Right forelimb (tissue), 1 donor: ENCODE measurements at regions not wholly inside any gene's neighbourhood (a gene's known extent, or its start where the extent isn't known, plus 50 kb on each side); places are given as distances from the start of the nearest gene placed in this dataset.

Experiments used
- DNase-seq: peaks from one replicate; pipeline ENCODE4 v3.0.0-alpha.2; 2018

DNA sequence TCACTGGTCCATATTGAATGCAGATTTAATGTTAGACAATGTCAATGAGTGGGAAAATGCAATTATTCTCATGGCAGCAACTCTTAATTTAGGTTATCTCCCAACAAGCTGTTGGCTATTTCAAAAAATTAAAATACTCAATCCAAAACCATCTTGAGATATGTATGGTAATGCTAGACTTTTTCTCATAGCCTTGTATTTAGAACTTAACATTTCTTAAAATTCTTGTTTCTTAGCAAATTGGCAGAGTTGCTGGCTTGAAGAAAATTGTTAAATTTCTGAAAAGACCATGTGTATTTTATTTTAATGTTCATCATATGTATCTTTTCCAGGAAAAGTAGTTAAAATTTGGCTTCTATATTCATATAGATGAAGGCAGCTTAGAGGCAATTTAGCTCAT lies 1355.1 kb downstream of the PCDH9 start:
- no peak for DNase-seq

GRCh38 chr13:65872448-65872847 lies 1357.7 kb downstream of the PCDH9 start:
- DNase-seq: no peak

- DNase-seq: no peak
Observed at GRCh38 chr13:65868884-65869283, 1361.3 kb downstream of the PCDH9 start.

GRCh38 chr13:65868099-65868498 lies 1362.0 kb downstream of the PCDH9 start:
- no peak for DNase-seq

GRCh38 chr13:65866138-65866537 lies 1364.0 kb downstream of the PCDH9 start:
- no peak for DNase-seq

- no peak for DNase-seq
Observed at GRCh38 chr13:65865206-65865605, 1364.9 kb downstream of the PCDH9 start.

DNA sequence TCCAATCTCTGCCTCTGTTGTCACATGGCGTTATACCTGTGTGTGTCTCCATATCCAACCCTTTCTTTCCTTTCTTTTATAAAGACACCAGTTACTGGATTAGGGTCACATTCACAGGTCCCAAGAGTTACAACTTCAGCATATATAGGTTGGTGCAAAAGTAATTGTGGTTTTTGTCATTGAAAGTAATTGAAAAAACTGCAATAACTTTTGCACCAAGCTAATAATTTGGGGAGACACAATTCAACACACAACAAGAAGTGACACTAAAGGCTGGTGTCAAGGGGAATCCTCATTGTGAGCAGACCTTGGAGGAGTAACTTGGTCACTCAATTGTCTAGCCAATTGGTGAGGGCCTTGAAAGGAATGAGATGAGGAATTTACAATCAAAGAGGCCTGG lies 1366.1 kb downstream of the PCDH9 start:
- no peak for DNase-seq

GRCh38 chr13:65860306-65860705 lies 1369.8 kb downstream of the PCDH9 start:
- DNase-seq: no peak

DNA sequence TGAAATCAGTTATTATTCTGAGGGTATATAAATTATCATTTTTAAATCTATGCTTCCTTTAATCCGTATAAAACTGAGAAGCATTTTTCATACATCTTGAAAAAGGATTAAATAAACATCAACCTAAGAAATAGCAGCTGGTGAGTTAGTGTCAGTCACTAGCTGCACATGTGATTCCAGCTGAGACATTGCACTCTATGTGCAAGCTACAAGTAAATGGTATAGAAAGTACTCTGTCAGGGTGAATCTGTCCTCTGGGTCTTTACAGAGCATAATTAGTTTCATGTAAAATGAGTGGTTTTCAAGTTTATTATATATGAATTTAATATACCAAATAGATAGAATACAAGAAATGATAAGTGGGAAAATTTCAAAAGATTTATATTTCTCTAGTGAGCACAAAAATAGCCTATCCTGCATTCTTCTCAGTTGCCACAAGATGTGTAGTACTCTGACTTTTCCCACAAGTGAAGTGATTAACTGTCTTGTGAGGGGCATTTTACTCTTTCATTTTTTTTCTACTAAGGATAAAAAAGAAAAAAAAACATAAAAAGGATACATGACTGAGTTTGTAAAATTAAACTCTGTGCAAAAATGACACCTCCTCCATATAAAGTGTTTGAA lies 1372.1 kb downstream of the PCDH9 start:
- no peak for DNase-seq

GRCh38 chr13:65856431-65856830 lies 1373.7 kb downstream of the PCDH9 start:
- no peak for DNase-seq

- no peak for DNase-seq
Observed at GRCh38 chr13:65855242-65855805, 1374.8 kb downstream of the PCDH9 start.

DNA sequence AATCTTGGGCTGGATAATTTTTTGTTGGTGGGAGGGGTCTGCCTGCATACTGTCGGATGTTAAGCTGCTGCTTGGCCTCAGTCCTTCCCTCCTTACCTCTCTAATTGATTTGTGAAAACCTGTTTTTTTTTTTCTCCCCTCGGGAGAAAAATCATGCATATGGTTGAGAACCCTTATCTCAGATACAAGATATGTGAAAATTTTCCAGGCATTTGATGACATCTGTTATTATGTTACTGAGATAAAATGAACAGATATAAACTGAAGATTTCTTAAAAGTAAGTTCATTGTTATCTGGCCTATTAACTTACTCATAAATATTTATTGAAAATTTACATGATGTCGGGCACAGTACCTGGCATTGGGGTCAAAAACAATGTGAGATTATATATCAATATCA lies 1375.7 kb downstream of the PCDH9 start:
- DNase-seq: no peak

DNA sequence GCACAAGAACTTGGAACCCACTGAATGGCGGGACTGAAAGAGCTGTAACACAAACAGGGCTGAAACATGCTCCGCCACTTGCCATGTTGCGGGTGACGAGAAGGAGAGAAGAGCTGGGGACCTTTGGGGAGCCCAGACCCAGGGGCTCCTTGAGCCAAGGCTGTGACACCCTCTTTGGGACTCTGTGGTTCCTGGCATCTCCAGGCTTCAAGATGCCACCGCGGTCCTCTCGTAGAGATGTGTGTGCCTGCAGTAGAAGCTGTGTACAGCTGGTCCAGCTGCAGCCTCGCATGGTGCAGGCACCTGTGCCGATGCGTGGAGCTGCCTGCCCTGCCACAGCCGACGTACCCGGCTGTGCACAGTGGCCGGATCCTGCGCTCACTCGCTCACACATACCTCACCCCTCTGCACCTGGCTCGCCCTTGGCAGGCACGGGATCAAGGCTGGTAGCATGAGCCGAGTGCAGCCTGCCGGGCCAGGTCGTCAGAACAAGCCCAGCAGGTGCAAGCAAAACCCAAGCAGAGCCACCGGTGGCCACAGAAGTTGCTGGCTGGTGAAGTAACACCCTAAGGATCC lies 1385.8 kb downstream of the PCDH9 start:
- DNase-seq: no peak

- DNase-seq: no peak
Observed at GRCh38 chr13:65843314-65843731, 1386.8 kb downstream of the PCDH9 start.

- DNase-seq: no peak
Observed at GRCh38 chr13:65841156-65841555, 1389.0 kb downstream of the PCDH9 start.

DNA sequence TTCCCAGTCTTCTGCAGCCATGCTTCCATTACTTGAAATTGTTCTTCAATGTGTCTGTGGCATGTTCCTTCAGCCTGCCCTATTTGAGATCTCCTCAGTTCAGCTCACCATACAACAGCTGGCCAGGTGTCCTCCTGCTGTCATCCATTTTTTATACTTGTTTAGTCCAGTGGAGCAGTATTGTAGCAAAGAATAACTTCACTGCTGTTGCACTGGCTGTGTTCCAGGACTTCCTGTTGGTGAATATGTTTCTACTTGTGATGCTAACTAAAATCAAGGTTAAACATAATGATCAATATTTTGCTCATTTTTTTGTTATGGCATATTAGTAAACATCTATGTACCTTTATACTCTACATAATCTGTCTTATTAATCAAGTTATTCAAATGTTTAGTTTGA lies 1394.1 kb downstream of the PCDH9 start:
- DNase-seq: no peak

- DNase-seq: no peak
Observed at GRCh38 chr13:65834897-65835296, 1395.2 kb downstream of the PCDH9 start.

- no peak for DNase-seq
Observed at GRCh38 chr13:65830411-65831205, 1399.5 kb downstream of the PCDH9 start.

DNA sequence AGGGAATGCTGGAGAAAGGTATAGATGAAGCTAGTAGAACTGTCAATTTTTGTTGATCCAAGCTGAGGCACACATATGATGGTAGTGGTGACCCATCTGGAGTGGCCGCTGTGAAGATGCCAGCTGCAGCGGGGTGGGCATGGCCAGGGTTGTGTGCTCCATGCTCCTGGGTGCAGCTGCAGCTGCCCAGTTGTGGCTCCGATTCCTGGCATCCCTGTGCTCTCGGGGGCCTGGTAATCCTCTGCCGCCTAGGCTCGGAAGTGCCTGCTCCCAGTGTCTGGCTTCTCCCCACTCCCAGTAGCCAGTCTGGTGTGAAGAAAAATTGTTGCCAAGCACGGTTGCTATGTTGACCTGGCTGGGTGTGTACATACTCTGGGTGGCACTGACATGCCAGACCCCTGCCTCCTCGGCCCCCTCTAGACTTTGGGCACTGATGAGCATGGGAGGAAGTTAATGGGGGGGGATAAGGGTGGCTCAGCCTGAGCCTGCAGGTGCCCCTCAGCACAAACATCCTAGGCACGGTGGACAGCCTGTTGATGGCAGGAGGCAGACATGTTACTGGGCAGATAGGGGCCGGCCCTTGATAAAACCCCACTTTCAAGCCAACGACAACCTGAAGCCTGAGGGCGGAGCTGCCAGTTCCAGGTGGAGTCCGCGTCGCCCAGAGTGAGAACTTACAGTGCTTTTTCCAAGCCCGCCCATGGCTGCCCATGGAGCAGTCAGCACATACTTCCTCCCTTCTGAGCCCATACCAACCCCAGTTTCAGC lies 1400.7 kb downstream of the PCDH9 start:
- DNase-seq: no peak

DNA sequence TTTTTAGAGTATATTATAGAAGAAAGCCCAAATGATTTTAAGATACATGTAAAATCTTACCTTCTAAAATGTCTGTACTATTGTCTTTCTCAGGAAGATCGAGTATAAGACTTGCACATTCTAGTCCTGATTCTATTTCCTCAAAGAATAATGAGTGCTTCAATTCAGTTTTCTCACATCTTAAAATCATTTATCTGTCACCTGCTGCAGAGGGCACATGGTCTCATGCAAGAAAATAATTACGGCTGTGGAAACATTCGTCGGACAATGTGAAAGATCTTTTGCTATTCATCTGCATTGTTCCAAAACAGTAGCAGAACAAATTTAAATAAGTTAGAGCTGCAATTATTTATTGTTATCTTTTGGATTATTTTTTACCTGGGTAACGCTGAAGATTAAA lies 1403.5 kb downstream of the PCDH9 start:
- no peak for DNase-seq

DNA sequence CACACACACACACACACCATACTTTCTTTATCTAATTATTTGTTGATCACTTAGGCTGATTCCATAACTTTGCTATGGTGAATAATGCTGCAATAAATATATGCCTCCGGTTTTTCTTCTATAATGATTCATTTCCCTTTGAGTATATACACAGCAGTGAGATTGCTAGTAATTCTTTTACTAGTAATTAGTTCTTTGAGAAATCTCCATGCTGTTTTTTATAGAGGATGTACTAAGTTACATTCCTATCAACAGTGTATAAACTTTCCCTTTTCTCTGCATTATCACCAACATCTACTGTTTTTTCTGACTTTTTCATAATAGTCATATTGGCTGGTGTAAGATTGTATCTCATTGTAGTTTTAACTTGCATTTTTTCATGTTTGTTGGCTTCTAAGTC lies 1405.1 kb downstream of the PCDH9 start:
- no peak for DNase-seq

DNA sequence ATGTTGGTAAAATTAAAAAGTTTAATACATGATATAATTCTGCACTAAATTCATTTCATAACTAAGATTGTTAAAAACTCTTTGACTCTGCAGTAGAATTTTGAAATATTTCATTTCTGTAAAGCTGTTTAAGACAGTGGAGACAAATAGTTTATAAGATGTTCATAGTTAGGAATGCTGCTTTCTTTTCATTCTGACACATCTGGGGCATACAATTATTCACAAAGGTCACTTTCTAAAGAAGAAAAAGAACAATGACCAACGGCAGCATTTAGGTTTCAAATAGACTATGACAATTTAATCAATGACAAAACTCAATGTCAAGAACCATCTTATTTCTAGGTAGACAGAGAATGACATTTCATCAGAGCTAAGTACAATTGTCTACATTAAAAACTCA lies 1422.1 kb downstream of the PCDH9 start:
- no peak for DNase-seq
